ENCODE measurements at regions not wholly inside any gene's neighbourhood (a gene's known extent, or its start where the extent isn't known, plus 50 kb on each side); places are given as distances from the start of the nearest gene placed in this dataset.

DNA sequence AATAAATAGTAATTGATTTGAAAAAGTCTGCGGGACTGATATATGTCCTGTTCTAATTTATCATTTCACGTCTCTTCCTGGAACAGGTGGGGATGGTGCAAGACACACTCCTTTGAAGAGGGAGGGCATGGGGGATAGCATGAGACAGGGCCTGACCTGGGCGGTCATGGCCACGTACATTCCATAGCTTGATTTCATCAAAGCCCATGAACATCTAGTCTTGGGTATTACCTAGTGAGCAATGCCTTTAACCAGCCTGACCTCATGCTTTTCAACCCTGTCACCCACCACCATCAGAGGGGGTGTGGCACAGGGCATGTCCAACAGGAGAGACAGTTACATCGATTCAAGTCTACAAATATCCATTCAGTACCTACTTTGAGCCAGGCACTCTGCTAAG lies 52.3 kb upstream of the HOPX start:
- TF ChIP-seq, protein P1, sequence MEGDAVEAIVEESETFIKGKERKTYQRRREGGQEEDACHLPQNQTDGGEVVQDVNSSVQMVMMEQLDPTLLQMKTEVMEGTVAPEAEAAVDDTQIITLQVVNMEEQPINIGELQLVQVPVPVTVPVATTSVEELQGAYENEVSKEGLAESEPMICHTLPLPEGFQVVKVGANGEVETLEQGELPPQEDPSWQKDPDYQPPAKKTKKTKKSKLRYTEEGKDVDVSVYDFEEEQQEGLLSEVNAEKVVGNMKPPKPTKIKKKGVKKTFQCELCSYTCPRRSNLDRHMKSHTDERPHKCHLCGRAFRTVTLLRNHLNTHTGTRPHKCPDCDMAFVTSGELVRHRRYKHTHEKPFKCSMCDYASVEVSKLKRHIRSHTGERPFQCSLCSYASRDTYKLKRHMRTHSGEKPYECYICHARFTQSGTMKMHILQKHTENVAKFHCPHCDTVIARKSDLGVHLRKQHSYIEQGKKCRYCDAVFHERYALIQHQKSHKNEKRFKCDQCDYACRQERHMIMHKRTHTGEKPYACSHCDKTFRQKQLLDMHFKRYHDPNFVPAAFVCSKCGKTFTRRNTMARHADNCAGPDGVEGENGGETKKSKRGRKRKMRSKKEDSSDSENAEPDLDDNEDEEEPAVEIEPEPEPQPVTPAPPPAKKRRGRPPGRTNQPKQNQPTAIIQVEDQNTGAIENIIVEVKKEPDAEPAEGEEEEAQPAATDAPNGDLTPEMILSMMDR (IDR thresholded peaks at IDR 0.05): no peak
- no peak for TF ChIP-seq POLR2A (IDR thresholded peaks at IDR 0.05)
- no peaks in the 10 kb centered on the region for H3K27me3 ChIP-seq
- no peak for ATAC-seq
- no peak overlapping the region for H3K4me3 ChIP-seq
- H3K4me1 ChIP-seq: no peaks in the 10 kb centered on the region
- 49% methylated on average over 4 of the region's 5 CpGs for WGBS (ENCODE audit: insufficient coverage, low coverage, low lambda C conversion rate, missing lambda C conversion rate)
- DNase-seq: no peak
- intact Hi-C loops (cut with DNase I): no loop called here
- H3K36me3 ChIP-seq: no peaks in the 10 kb centered on the region
- H3K27ac ChIP-seq: no peak overlapping the region
- no peaks in the 10 kb centered on the region for H3K9me3 ChIP-seq

DNA sequence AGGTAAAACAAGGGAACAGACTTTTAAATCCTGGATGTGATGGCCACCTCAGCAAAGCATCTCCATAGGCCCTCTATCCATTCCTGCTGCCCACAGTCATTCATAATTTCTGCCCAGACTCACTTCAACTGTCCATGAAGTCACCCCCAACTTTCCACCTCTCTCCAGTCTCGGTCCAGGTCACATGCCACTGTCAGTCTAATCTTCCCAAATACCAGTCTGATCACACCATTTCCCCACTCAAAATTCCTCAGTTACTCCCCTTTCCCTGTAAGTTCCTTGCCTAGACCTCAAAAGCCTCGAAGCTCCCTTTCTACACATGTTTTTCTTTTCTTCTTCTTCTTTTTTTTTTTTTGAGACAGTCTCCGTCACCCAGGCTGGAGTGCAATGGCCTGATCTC lies 51.2 kb upstream of the HOPX start:
- no peak overlapping the region for H3K4me3 ChIP-seq
- ATAC-seq (no peak), DNase-seq (no peak)
- TF ChIP-seq POLR2A (IDR thresholded peaks at IDR 0.05): no peak
- TF ChIP-seq, protein P1 (IDR thresholded peaks at IDR 0.05): no peak
- H3K36me3 ChIP-seq: no peaks in the 10 kb centered on the region
- WGBS (ENCODE audit: insufficient coverage, low coverage, low lambda C conversion rate, missing lambda C conversion rate): 50% methylated on average over 3 of the region's 3 CpGs
- no peaks in the 10 kb centered on the region for H3K4me1 ChIP-seq
- no peaks in the 10 kb centered on the region for H3K9me3 ChIP-seq
- no peak overlapping the region for H3K27ac ChIP-seq
- intact Hi-C loops (cut with DNase I): no loop called here
- no peaks in the 10 kb centered on the region for H3K27me3 ChIP-seq

DNA sequence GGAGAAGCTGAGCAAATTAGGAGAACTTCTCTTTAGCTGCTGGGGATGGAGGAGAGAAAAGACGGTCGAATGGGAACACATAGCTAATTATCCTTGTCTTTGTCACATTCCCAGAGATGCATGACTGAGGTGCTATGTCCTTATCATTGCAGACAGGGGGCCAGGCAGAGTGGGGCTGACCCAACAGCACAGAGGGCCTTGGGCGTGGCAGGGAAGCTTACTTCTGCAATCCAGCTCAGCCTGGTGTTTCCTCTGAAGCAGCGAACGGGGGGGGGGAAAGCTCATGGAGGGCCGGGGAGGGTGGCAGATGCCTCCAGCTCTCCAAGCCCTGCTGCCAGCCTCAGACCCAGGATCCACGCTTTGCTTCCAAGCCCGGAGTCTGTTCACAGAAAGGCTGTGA lies 50.8 kb upstream of the HOPX start:
- Histone ChIP-seq H3K4me3 (no peak overlapping the region), H3K27ac (no peak overlapping the region), H3K4me1 (no peaks in the 10 kb centered on the region), H3K36me3 (no peaks in the 10 kb centered on the region), H3K27me3 (no peaks in the 10 kb centered on the region), H3K9me3 (no peaks in the 10 kb centered on the region)
- intact Hi-C loops (cut with DNase I): no loop called here
- ATAC-seq: peak; percentile 31 to 62 (median 48)
- WGBS (ENCODE audit: insufficient coverage, low coverage, low lambda C conversion rate, missing lambda C conversion rate): 23% methylated on average over 5 of the region's 8 CpGs
- DNase-seq: no peak
- TF ChIP-seq, protein P1 (IDR thresholded peaks at IDR 0.05): no peak
- no peak for TF ChIP-seq POLR2A (IDR thresholded peaks at IDR 0.05)

All from right lobe of liver (tissue), 6 donors.